Activated T-cell treated with anti-CD3 and anti-CD28 coated beads for 1 hour (primary cell): ENCODE measurements at regions not wholly inside any gene's neighbourhood (a gene's known extent, or its start where the extent isn't known, plus 50 kb on each side); places are given as distances from the start of the nearest gene placed in this dataset.
"Not testable (repeated sequence)": the region's sequence is repeated elsewhere in the genome, so short reads cannot be mapped to it uniquely, and the experiment has no call there.

ENCODE experiments used
- DNase-seq: peaks from one replicate; pipeline ENCODE4 v3.0.0-alpha.2; 2020; ENCODE audit warnings: low read depth

- DNase-seq: no peak
These were observed 64.1 kb upstream of the KBTBD8 start for GRCh38 chr3:66934041-66934440.

- DNase-seq: no peak
These were observed 63.4 kb upstream of the KBTBD8 start for GRCh38 chr3:66934725-66935124.

- not testable (repeated sequence) for DNase-seq
These were observed 61.1 kb upstream of the KBTBD8 start for GRCh38 chr3:66937041-66937440.

- DNase-seq: peak; percentile 4
These were observed 59.7 kb upstream of the KBTBD8 start for GRCh38 chr3:66938338-66938963.

GRCh38 chr3:66948041-66948440 is 50.1 kb upstream of the KBTBD8 start:
- DNase-seq: no peak
